Mammary epithelial cell (primary cell): ENCODE measurements at regions not wholly inside any gene's neighbourhood (a gene's known extent, or its start where the extent isn't known, plus 50 kb on each side); places are given as distances from the start of the nearest gene placed in this dataset.

Experiments
- CTCF ChIP-seq, 2 donors: IDR thresholded peaks in 1 of 2; conservative IDR thresholded peaks in 1 of 2; 2 replicates each; pipeline ENCODE4 v1.5.1; 2011 to 2012; ENCODE audit warnings: inconsistent platforms in 2 of 2, low read length in 2 of 2, mild to moderate bottlenecking in 2 of 2, control low read depth in 1 of 2, low read depth in 1 of 2; ENCODE audit not compliant: insufficient read depth in 1 of 2; ENCODE audit errors: extremely low read depth in 1 of 2
- EZH2 ChIP-seq: IDR thresholded peaks from 2 replicates; pipeline ENCODE4 v1.6.1; 2012; ENCODE audit warnings: low read length, inconsistent platforms, borderline replicate concordance

DNA sequence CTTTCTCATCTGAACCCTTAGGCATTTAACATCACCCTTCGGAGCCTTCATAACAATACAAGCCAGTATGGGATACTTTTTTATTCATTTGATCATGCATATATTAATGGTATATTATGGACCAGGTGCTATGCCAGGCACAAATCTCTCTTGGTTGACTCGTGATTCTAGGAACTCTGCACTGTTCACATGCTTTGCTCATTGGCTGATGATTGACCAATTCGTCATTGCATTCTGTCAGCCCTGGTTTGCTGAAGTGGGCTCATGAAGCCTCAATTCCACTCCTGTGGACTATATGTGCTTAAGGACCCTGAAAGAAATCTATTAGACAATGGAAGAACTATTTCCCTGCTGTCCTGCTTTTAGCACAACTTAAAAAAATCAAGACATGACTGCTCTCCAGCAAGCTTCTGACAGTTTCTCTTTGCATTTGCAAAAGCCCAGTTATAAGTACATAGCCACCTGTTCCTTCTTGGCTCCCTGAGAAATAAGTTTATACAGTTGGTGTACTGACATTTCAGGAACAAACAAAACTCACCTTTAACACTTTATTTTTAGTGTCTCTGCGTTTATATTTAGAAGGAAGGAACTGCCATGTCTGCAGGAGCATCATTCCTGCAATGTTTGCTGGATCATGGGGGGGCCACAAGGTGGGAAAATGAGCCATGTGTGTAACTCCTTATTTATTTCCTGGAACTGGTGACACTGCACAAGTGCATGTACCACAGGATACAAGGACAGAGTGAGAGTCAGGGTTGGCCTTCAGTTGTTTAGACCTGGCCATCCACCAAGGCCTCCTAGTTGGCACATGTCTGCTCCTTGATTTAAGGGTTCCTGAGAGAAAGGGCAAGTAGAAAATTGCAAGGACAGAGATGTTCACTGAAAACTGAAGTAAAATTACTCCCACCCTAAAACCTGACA is 146.0 kb upstream of the NAMPT start:
- no peak for TF ChIP-seq CTCF (conservative IDR thresholded peaks at IDR 0.05 in 1 of 2, IDR thresholded peaks at IDR 0.05 in 1 of 2; ENCODE audit: extremely low read depth in 1 of 2, insufficient read depth in 1 of 2, low read depth in 1 of 2, low read length in 2 of 2)
- TF ChIP-seq EZH2, result no peak
